AG04450 (cell line): ENCODE measurements at regions not wholly inside any gene's neighbourhood (a gene's known extent, or its start where the extent isn't known, plus 50 kb on each side); places are given as distances from the start of the nearest gene placed in this dataset.

Source experiments
- CTCF ChIA-PET: fragments of 300-600, 350-600 bp; formaldehyde crosslinking; extraction: SDS; loops from one replicate; lab custom pipeline; 2022; ENCODE audit warnings: antibody characterized with exemption, inconsistent platforms; lab: Charles Lee
- POLR2A ChIA-PET: fragments of 350-600 bp; formaldehyde crosslinking; extraction: SDS; loops from one replicate; lab custom pipeline; 2021; ENCODE audit warnings: antibody characterized with exemption, inconsistent platforms; lab: Yijun Ruan, JAX
- DNase-seq: peaks from one replicate; pipeline ENCODE4 v3.0.0-alpha.2; 2011; ENCODE audit warnings: low read depth, low spot score
- H3K27ac ChIP-seq: one replicate; pipeline ENCODE4 v1.5.1; 2012; ENCODE audit warnings: low read depth, low read length, control low read depth
- H3K27me3 ChIP-seq: one replicate; pipeline ENCODE4 v1.6.0; 2012; ENCODE audit warnings: low read length; ENCODE audit not compliant: control insufficient read depth, insufficient read depth
- H3K4me3 ChIP-seq: 2 replicates; pipeline ENCODE4 v1.5.1; 2011; ENCODE audit warnings: mild to moderate bottlenecking, low read depth, low read length, control low read depth
- H3K9me3 ChIP-seq: 2 replicates; pipeline ENCODE4 v1.5.1; 2012; ENCODE audit warnings: low read length; ENCODE audit not compliant: control insufficient read depth, insufficient read depth
- TF ChIP-seq, protein P1 (sequence below): IDR thresholded peaks from 2 replicates; pipeline ENCODE4 v1.5.1; 2011; ENCODE audit warnings: low read depth, low read length, control low read depth, inconsistent platforms

DNA sequence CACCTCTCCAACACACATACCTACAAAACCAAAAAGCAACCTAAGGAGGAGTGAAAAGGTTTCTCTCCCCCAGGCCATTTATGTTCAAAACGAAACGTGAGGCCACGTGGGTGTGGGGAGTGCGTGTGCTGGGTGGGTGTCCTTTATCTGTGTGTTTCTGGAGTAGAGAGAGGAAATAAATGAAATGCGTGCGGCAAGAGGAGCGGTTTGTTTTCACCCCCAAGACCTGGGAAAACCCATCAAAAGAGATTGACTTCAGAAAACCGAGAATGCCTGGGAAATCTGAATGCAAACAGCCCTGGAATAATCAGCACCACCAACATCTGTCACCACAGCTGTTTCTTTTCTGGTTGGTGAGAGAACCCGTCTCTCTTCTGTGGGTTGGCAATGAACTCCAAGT lies 137.4 kb downstream of the INSIG2 start:
- TF ChIP-seq, protein P1, sequence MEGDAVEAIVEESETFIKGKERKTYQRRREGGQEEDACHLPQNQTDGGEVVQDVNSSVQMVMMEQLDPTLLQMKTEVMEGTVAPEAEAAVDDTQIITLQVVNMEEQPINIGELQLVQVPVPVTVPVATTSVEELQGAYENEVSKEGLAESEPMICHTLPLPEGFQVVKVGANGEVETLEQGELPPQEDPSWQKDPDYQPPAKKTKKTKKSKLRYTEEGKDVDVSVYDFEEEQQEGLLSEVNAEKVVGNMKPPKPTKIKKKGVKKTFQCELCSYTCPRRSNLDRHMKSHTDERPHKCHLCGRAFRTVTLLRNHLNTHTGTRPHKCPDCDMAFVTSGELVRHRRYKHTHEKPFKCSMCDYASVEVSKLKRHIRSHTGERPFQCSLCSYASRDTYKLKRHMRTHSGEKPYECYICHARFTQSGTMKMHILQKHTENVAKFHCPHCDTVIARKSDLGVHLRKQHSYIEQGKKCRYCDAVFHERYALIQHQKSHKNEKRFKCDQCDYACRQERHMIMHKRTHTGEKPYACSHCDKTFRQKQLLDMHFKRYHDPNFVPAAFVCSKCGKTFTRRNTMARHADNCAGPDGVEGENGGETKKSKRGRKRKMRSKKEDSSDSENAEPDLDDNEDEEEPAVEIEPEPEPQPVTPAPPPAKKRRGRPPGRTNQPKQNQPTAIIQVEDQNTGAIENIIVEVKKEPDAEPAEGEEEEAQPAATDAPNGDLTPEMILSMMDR, result no peak
- H3K9me3 ChIP-seq, result peaks cover 5% of the 10 kb centered on the region; the same call in 1 of the 2 replicates
- no peak for DNase-seq
- H3K27me3 ChIP-seq, result peaks cover 50% of the 10 kb centered on the region
- ChIA-PET POLR2A (no interaction called here), CTCF (no interaction called here)
- no peak overlapping the region for H3K4me3 ChIP-seq
- H3K27ac ChIP-seq, result no peak overlapping the region

GRCh38 chr2:118224895-118225311 lies 136.6 kb downstream of the INSIG2 start:
- Histone ChIP-seq H3K27ac (no peak overlapping the region), H3K27me3 (peaks cover 50% of the 10 kb centered on the region), H3K9me3 (peaks cover 5% of the 10 kb centered on the region; the same call in 1 of the 2 replicates), H3K4me3 (no peak overlapping the region)
- POLR2A ChIA-PET, result no interaction called here
- TF ChIP-seq, protein P1, result no peak
- CTCF ChIA-PET, result interaction anchor here (4.3 kb wide), 1 partner anchor 631 kb away, joined by 61 read pairs; no protein-coding TSS in a partner anchor
- no peak for DNase-seq

- CTCF ChIA-PET, result interaction anchor here (0.6 to 4.3 kb wide), 4 partner anchors 11 to 641 kb away, joined by 3 to 61 read pairs (median 4); no protein-coding TSS in a partner anchor
- H3K9me3 ChIP-seq, result peaks cover 5% of the 10 kb centered on the region; the same call in 1 of the 2 replicates
- peak overlapping the region; percentile 44 for H3K4me3 ChIP-seq
- DNase-seq, result no peak
- peaks cover 50% of the 10 kb centered on the region for H3K27me3 ChIP-seq
- POLR2A ChIA-PET, result no interaction called here
- no peak overlapping the region for H3K27ac ChIP-seq
- TF ChIP-seq, protein P1, result no peak
These were observed 136.0 kb downstream of the INSIG2 start for GRCh38 chr2:118223992-118224894.

DNA sequence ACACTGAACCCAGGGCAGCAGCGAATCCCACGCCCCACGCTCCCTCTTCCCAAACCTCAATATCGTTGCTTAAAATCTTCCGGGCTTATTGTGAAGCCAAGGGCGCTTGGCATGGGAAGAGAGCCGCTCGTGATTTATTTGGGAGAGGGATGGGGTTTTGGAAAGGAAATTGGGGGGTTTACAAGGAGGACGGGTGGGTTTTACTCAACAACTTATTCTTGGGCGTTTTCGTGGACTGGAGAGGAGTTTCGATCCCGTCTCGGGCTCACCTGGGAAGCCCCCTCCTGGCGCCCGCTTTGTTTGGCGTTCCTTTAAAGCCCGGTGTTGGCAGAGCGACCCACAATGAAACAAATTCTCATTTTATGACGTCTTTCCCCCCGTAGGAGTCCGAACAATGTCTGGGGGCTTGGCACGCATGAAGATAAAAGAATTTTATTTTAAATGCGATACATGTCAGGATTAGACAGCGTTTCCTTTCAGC lies 135.3 kb downstream of the INSIG2 start:
- TF ChIP-seq, protein P1, result no peak
- peaks cover 5% of the 10 kb centered on the region; the same call in 1 of the 2 replicates for H3K9me3 ChIP-seq
- ChIA-PET POLR2A (no interaction called here), CTCF (interaction anchor here (0.6 to 4.3 kb wide), 8 partner anchors 10 to 649 kb away, joined by 3 to 61 read pairs (median 4); no protein-coding TSS in a partner anchor)
- no peak for DNase-seq
- peaks cover 50% of the 10 kb centered on the region for H3K27me3 ChIP-seq
- no peak overlapping the region for H3K27ac ChIP-seq
- H3K4me3 ChIP-seq, result no peak overlapping the region; the same call in 1 of the 2 replicates
